ENCODE measurements at regions not wholly inside any gene's neighbourhood (a gene's known extent, or its start where the extent isn't known, plus 50 kb on each side); places are given as distances from the start of the nearest gene placed in this dataset.

- TF ChIP-seq EGR1 (IDR thresholded peaks at IDR 0.05; ENCODE audit: low read depth), result no peak
- TF ChIP-seq ELF1 (IDR thresholded peaks at IDR 0.05; ENCODE audit: borderline replicate concordance, low read depth), result no peak
- TF ChIP-seq POLR2A (IDR thresholded peaks at IDR 0.05; ENCODE audit: borderline replicate concordance, extremely low read depth, insufficient read depth, insufficient read length), result no peak
- no peak for TF ChIP-seq SIN3A (IDR thresholded peaks at IDR 0.05; ENCODE audit: low read depth)
- TF ChIP-seq ATF3 (IDR thresholded peaks at IDR 0.05), result no peak
Measured at GRCh38 chr18:2169656-2170055, 401.6 kb downstream of the METTL4 start.
